ENCODE measurements at regions not wholly inside any gene's neighbourhood (a gene's known extent, or its start where the extent isn't known, plus 50 kb on each side); places are given as distances from the start of the nearest gene placed in this dataset.

GRCh38 chr4:60589425-60589824 is 610.7 kb upstream of the ADGRL3 start:
- Mint-ChIP-seq H3K9me3 (peaks cover 20% of the 10 kb centered on the region), H3K4me3 (no peak overlapping the region), H3K27ac (no peak overlapping the region), H3K27me3 (ENCODE audit: insufficient read depth) (no peaks in the 10 kb centered on the region), H3K4me1 (ENCODE audit: low read depth) (no peaks in the 10 kb centered on the region), H3K36me3 (ENCODE audit: low read depth) (no peaks in the 10 kb centered on the region)
- intact Hi-C loops (cut with micrococcal nuclease) = no loop called here
- no peak for DNase-seq (ENCODE audit: low spot score)

GRCh38 chr4:60590116-60590515 is 610.0 kb upstream of the ADGRL3 start:
- Mint-ChIP-seq H3K4me3 (no peak overlapping the region), H3K27ac (no peak overlapping the region), H3K27me3 (ENCODE audit: insufficient read depth) (no peaks in the 10 kb centered on the region), H3K9me3 (peaks cover 19% of the 10 kb centered on the region), H3K36me3 (ENCODE audit: low read depth) (no peaks in the 10 kb centered on the region), H3K4me1 (ENCODE audit: low read depth) (no peaks in the 10 kb centered on the region)
- no peak for DNase-seq (ENCODE audit: low spot score)
- intact Hi-C loops (cut with micrococcal nuclease) = no loop called here

GRCh38 chr4:60605646-60606354 is 594.3 kb upstream of the ADGRL3 start:
- Mint-ChIP-seq H3K4me3 (no peak overlapping the region), H3K4me1 (ENCODE audit: low read depth) (no peaks in the 10 kb centered on the region), H3K27me3 (ENCODE audit: insufficient read depth) (no peaks in the 10 kb centered on the region), H3K36me3 (ENCODE audit: low read depth) (no peaks in the 10 kb centered on the region), H3K9me3 (peaks cover 19% of the 10 kb centered on the region), H3K27ac (no peak overlapping the region)
- no peak for DNase-seq (ENCODE audit: low spot score)
- intact Hi-C loops (cut with micrococcal nuclease) = no loop called here

- no peaks in the 10 kb centered on the region for H3K36me3 Mint-ChIP-seq (ENCODE audit: low read depth)
- no peak for DNase-seq (ENCODE audit: low spot score)
These were observed 588.2 kb upstream of the ADGRL3 start for GRCh38 chr4:60611762-60612496.

GRCh38 chr4:60617731-60618130 is 582.4 kb upstream of the ADGRL3 start:
- Mint-ChIP-seq H3K27me3 (ENCODE audit: insufficient read depth) (no peaks in the 10 kb centered on the region), H3K9me3 (peaks cover 27% of the 10 kb centered on the region), H3K4me1 (ENCODE audit: low read depth) (no peaks in the 10 kb centered on the region), H3K4me3 (no peak overlapping the region), H3K27ac (no peak overlapping the region), H3K36me3 (ENCODE audit: low read depth) (no peaks in the 10 kb centered on the region)
- intact Hi-C loops (cut with micrococcal nuclease) = no loop called here
- DNase-seq (ENCODE audit: low spot score) = no peak

More at GRCh38 chr4:60611762-60612496, 588.2 kb upstream of the ADGRL3 start:
- Mint-ChIP-seq H3K27me3 (ENCODE audit: insufficient read depth) (no peaks in the 10 kb centered on the region), H3K9me3 (peaks cover 21% of the 10 kb centered on the region), H3K4me3 (no peak overlapping the region), H3K27ac (no peak overlapping the region), H3K4me1 (ENCODE audit: low read depth) (no peaks in the 10 kb centered on the region)
- intact Hi-C loops (cut with micrococcal nuclease) = no loop called here

- Mint-ChIP-seq H3K36me3 (ENCODE audit: low read depth) (no peaks in the 10 kb centered on the region), H3K27ac (no peak overlapping the region), H3K4me1 (ENCODE audit: low read depth) (no peaks in the 10 kb centered on the region), H3K4me3 (no peak overlapping the region), H3K9me3 (peaks cover 27% of the 10 kb centered on the region), H3K27me3 (ENCODE audit: insufficient read depth) (no peaks in the 10 kb centered on the region)
- no peak for DNase-seq (ENCODE audit: low spot score)
- intact Hi-C loops (cut with micrococcal nuclease) = no loop called here
These were observed 580.4 kb upstream of the ADGRL3 start for GRCh38 chr4:60619531-60620305.

- no peak overlapping the region for H3K27ac Mint-ChIP-seq
- no peaks in the 10 kb centered on the region for H3K36me3 Mint-ChIP-seq (ENCODE audit: low read depth)
- H3K4me1 Mint-ChIP-seq (ENCODE audit: low read depth) = no peaks in the 10 kb centered on the region
- peaks cover 24% of the 10 kb centered on the region for H3K9me3 Mint-ChIP-seq
- no peak for DNase-seq (ENCODE audit: low spot score)
- no peak overlapping the region for H3K4me3 Mint-ChIP-seq
- H3K27me3 Mint-ChIP-seq (ENCODE audit: insufficient read depth) = no peaks in the 10 kb centered on the region
- intact Hi-C loops (cut with micrococcal nuclease) = no loop called here
These were observed 562.1 kb upstream of the ADGRL3 start for GRCh38 chr4:60637976-60638375.

GRCh38 chr4:60648774-60649173 is 551.4 kb upstream of the ADGRL3 start:
- H3K36me3 Mint-ChIP-seq (ENCODE audit: low read depth) = no peaks in the 10 kb centered on the region
- no peak for DNase-seq (ENCODE audit: low spot score)
- peaks cover 3% of the 10 kb centered on the region for H3K9me3 Mint-ChIP-seq
- no peak overlapping the region for H3K27ac Mint-ChIP-seq
- intact Hi-C loops (cut with micrococcal nuclease) = no loop called here
- H3K4me1 Mint-ChIP-seq (ENCODE audit: low read depth) = no peaks in the 10 kb centered on the region
- no peaks in the 10 kb centered on the region for H3K27me3 Mint-ChIP-seq (ENCODE audit: insufficient read depth)
- H3K4me3 Mint-ChIP-seq = no peak overlapping the region

GRCh38 chr4:60652933-60653332 is 547.2 kb upstream of the ADGRL3 start:
- Mint-ChIP-seq H3K4me1 (ENCODE audit: low read depth) (no peaks in the 10 kb centered on the region), H3K36me3 (ENCODE audit: low read depth) (no peaks in the 10 kb centered on the region), H3K27me3 (ENCODE audit: insufficient read depth) (no peaks in the 10 kb centered on the region), H3K27ac (no peak overlapping the region), H3K9me3 (peaks cover 3% of the 10 kb centered on the region), H3K4me3 (no peak overlapping the region)
- intact Hi-C loops (cut with micrococcal nuclease) = no loop called here
- DNase-seq (ENCODE audit: low spot score) = no peak

GRCh38 chr4:60655356-60655755 is 544.8 kb upstream of the ADGRL3 start:
- DNase-seq (ENCODE audit: low spot score) = no peak
- Mint-ChIP-seq H3K36me3 (ENCODE audit: low read depth) (no peaks in the 10 kb centered on the region), H3K4me1 (ENCODE audit: low read depth) (no peaks in the 10 kb centered on the region), H3K4me3 (no peak overlapping the region), H3K27ac (no peak overlapping the region), H3K27me3 (ENCODE audit: insufficient read depth) (no peaks in the 10 kb centered on the region), H3K9me3 (peaks cover 3% of the 10 kb centered on the region)
- intact Hi-C loops (cut with micrococcal nuclease) = no loop called here

- Mint-ChIP-seq H3K27me3 (ENCODE audit: insufficient read depth) (no peaks in the 10 kb centered on the region), H3K4me3 (no peak overlapping the region), H3K4me1 (ENCODE audit: low read depth) (no peaks in the 10 kb centered on the region), H3K9me3 (peaks cover 3% of the 10 kb centered on the region), H3K27ac (no peak overlapping the region), H3K36me3 (ENCODE audit: low read depth) (no peaks in the 10 kb centered on the region)
- DNase-seq (ENCODE audit: low spot score) = no peak
- intact Hi-C loops (cut with micrococcal nuclease) = no loop called here
These were observed 544.0 kb upstream of the ADGRL3 start for GRCh38 chr4:60656171-60656570.

- intact Hi-C loops (cut with micrococcal nuclease) = no loop called here
- Mint-ChIP-seq H3K27me3 (ENCODE audit: insufficient read depth) (no peaks in the 10 kb centered on the region), H3K4me1 (ENCODE audit: low read depth) (no peaks in the 10 kb centered on the region), H3K36me3 (ENCODE audit: low read depth) (no peaks in the 10 kb centered on the region), H3K4me3 (no peak overlapping the region), H3K27ac (no peak overlapping the region), H3K9me3 (peaks cover 10% of the 10 kb centered on the region)
- no peak for DNase-seq (ENCODE audit: low spot score)
These were observed 543.1 kb upstream of the ADGRL3 start for GRCh38 chr4:60657041-60657440.

GRCh38 chr4:60657807-60658206 is 542.3 kb upstream of the ADGRL3 start:
- DNase-seq (ENCODE audit: low spot score) = no peak
- H3K4me3 Mint-ChIP-seq = no peak overlapping the region

More at GRCh38 chr4:60657807-60658206, 542.3 kb upstream of the ADGRL3 start:
- Mint-ChIP-seq H3K9me3 (peaks cover 10% of the 10 kb centered on the region), H3K4me1 (ENCODE audit: low read depth) (no peaks in the 10 kb centered on the region), H3K27ac (no peak overlapping the region), H3K27me3 (ENCODE audit: insufficient read depth) (no peaks in the 10 kb centered on the region), H3K36me3 (ENCODE audit: low read depth) (no peaks in the 10 kb centered on the region)
- intact Hi-C loops (cut with micrococcal nuclease) = no loop called here

All from activated T-helper 1 cell treated with anti-CD3 and anti-CD28 coated beads, Interleukin-12 subunit alpha, Interleukin-12 subunit beta, Interleukin-2, Interleukin-4 antibody, amounts not matched to agents 30 ng/mL and 10 ng/mL and 1 ng/mL, durations not matched to agents 14 hours and 24 hours and 36 hours (primary cell).